GM18519 (cell line): ENCODE measurements at regions not wholly inside any gene's neighbourhood (a gene's known extent, or its start where the extent isn't known, plus 50 kb on each side); places are given as distances from the start of the nearest gene placed in this dataset.

ENCODE experiments used
- ATAC-seq: cut with Tn5 transposase; IDR thresholded peaks from one replicate; pipeline ENCODE4 v1.9.1; 2021; ENCODE audit warnings: mild to moderate bottlenecking, moderate library complexity; ENCODE audit not compliant: unreplicated experiment, low FRiP score

- no peak for ATAC-seq
Measured at GRCh38 chr6:113489952-113490746, 367.0 kb upstream of the MARCKS start.

- ATAC-seq = no peak
Measured at GRCh38 chr6:113491376-113491775, 365.8 kb upstream of the MARCKS start.

- ATAC-seq = no peak
Measured at GRCh38 chr6:113493991-113494390, 363.2 kb upstream of the MARCKS start.

- ATAC-seq = no peak
Measured at GRCh38 chr6:113495521-113495920, 361.6 kb upstream of the MARCKS start.

GRCh38 chr6:113496166-113496565 lies 361.0 kb upstream of the MARCKS start:
- ATAC-seq = no peak

- ATAC-seq = no peak
Measured at GRCh38 chr6:113500221-113500620, 356.9 kb upstream of the MARCKS start.

- ATAC-seq = no peak
Measured at GRCh38 chr6:113505084-113505699, 352.0 kb upstream of the MARCKS start.

GRCh38 chr6:113508249-113508648 lies 348.9 kb upstream of the MARCKS start:
- no peak for ATAC-seq

- no peak for ATAC-seq
Measured at GRCh38 chr6:113511100-113511499, 346.0 kb upstream of the MARCKS start.

- ATAC-seq = no peak
Measured at GRCh38 chr6:113512576-113512975, 344.6 kb upstream of the MARCKS start.

- no peak for ATAC-seq
Measured at GRCh38 chr6:113513086-113513485, 344.1 kb upstream of the MARCKS start.

- no peak for ATAC-seq
Measured at GRCh38 chr6:113522376-113522775, 334.8 kb upstream of the MARCKS start.

GRCh38 chr6:113524826-113525225 lies 332.3 kb upstream of the MARCKS start:
- no peak for ATAC-seq

GRCh38 chr6:113526553-113526952 lies 330.6 kb upstream of the MARCKS start:
- no peak for ATAC-seq

- ATAC-seq = no peak
Measured at GRCh38 chr6:113526995-113527394, 330.1 kb upstream of the MARCKS start.

- ATAC-seq = no peak
Measured at GRCh38 chr6:113528111-113528510, 329.0 kb upstream of the MARCKS start.

- ATAC-seq = no peak
Measured at GRCh38 chr6:113529196-113529595, 327.9 kb upstream of the MARCKS start.

- no peak for ATAC-seq
Measured at GRCh38 chr6:113529879-113530278, 327.3 kb upstream of the MARCKS start.

- no peak for ATAC-seq
Measured at GRCh38 chr6:113530769-113531168, 326.4 kb upstream of the MARCKS start.

GRCh38 chr6:113539202-113539601 lies 317.9 kb upstream of the MARCKS start:
- ATAC-seq = no peak

- ATAC-seq = no peak
Measured at GRCh38 chr6:113539623-113540022, 317.5 kb upstream of the MARCKS start.

GRCh38 chr6:113540466-113540865 lies 316.7 kb upstream of the MARCKS start:
- no peak for ATAC-seq
